PC-3 (cell line): ENCODE measurements at regions not wholly inside any gene's neighbourhood (a gene's known extent, or its start where the extent isn't known, plus 50 kb on each side); places are given as distances from the start of the nearest gene placed in this dataset.

Source experiments
- ATAC-seq: fragments of 200-7000 bp; cut with Tn5 transposase; 2 replicates; pipeline ENCODE4 v1.9.1; 2020; ENCODE audit warnings: mild to moderate bottlenecking, moderate library complexity
- BruUV-seq: library from RNA; stranded (reverse); fragments of 400-500 nt; replicated peaks from 2 replicates; lab custom pipeline; 2021; lab: Mats Ljungman, UMichigan
- CTCF ChIA-PET: fragments of 300-600 bp; sonication (Branson Sonifier 250); formaldehyde crosslinking; loops from one replicate; lab custom pipeline; 2022; ENCODE audit warnings: antibody characterized with exemption; lab: Charles Lee
- POLR2A ChIA-PET: fragments of 300-600 bp; sonication (Branson Sonifier 250); formaldehyde crosslinking; loops from one replicate; lab custom pipeline; 2022; ENCODE audit warnings: antibody characterized with exemption; ENCODE audit not compliant: unreplicated experiment; lab: Charles Lee
- DNase-seq: peaks from one replicate; pipeline ENCODE4 v3.0.0-alpha.2; 2015
- H2AFZ ChIP-seq: fragments of 300-600 bp; sonication (generic); 2 replicates; pipeline ENCODE4 v1.6.0; 2016; ENCODE audit warnings: antibody characterized with exemption, low read length
- H3F3A ChIP-seq: fragments of 300-600 bp; sonication (generic); one replicate; pipeline ENCODE4 v1.6.0; 2017; ENCODE audit warnings: antibody characterized with exemption, low read length, control low read depth, mild to moderate bottlenecking; ENCODE audit not compliant: unreplicated experiment
- H3K27ac ChIP-seq: fragments of 300-600 bp; sonication (generic); 2 replicates; pipeline ENCODE4 v1.5.1; 2016; ENCODE audit warnings: mild to moderate bottlenecking, low read length
- H3K27me3 ChIP-seq: fragments of 300-600 bp; sonication (generic); 2 replicates; pipeline ENCODE4 v1.6.1; 2016; ENCODE audit warnings: low read length, mixed read lengths
- H3K36me3 ChIP-seq: fragments of 300-600 bp; sonication (generic); 2 replicates; pipeline ENCODE4 v1.6.1; 2016; ENCODE audit warnings: low read depth, mixed run types, low read length, mixed read lengths
- H3K4me1 ChIP-seq: fragments of 300-600 bp; sonication (generic); 2 replicates; pipeline ENCODE4 v1.5.1; 2016; ENCODE audit warnings: low read length; ENCODE audit not compliant: insufficient read depth
- H3K4me2 ChIP-seq: fragments of 300-600 bp; sonication (generic); 2 replicates; pipeline ENCODE4 v1.6.0; 2016; ENCODE audit warnings: low read length
- H3K4me3 ChIP-seq: fragments of 300-600 bp; sonication (generic); 2 replicates; pipeline ENCODE4 v1.5.1; 2016; ENCODE audit warnings: mild to moderate bottlenecking, low read length, mixed read lengths
- H3K79me2 ChIP-seq: fragments of 300-600 bp; sonication (generic); 2 replicates; pipeline ENCODE4 v1.6.1; 2017; ENCODE audit warnings: low read length, mixed read lengths
- H3K9ac ChIP-seq: fragments of 300-600 bp; sonication (generic); 2 replicates; pipeline ENCODE4 v1.6.0; 2016; ENCODE audit warnings: mild to moderate bottlenecking, low read length
- H3K9me2 ChIP-seq: fragments of 300-600 bp; sonication (generic); replicated peaks from 2 replicates; pipeline ENCODE4 v1.6.1; 2016; ENCODE audit warnings: mixed run types, low read length, mixed read lengths
- H3K9me3 ChIP-seq: fragments of 300-600 bp; sonication (generic); 2 replicates; pipeline ENCODE4 v1.6.1; 2016; ENCODE audit warnings: low read length, mixed read lengths
- H4K20me1 ChIP-seq: fragments of 300-600 bp; sonication (generic); 2 replicates; pipeline ENCODE4 v1.6.1; 2016; ENCODE audit warnings: low read length, mixed read lengths
- EZH2 ChIP-seq: fragments of 300-600 bp; sonication (generic); IDR thresholded peaks from one replicate; pipeline ENCODE4 v1.6.1; 2017; ENCODE audit warnings: antibody characterized with exemption, mild to moderate bottlenecking, low read length; ENCODE audit not compliant: unreplicated experiment
- EZH2phosphoT487 ChIP-seq: fragments of 300-600 bp; sonication (generic); IDR thresholded peaks from 2 replicates; pipeline ENCODE4 v1.6.1; 2018; ENCODE audit warnings: mild to moderate bottlenecking, antibody characterized with exemption, low read length, borderline replicate concordance
- intact Hi-C: fragments of 100-400 bp; cut with micrococcal nuclease; formaldehyde crosslinking; loops from 2 replicates; pipeline ENCODE4 v1.9.0; 2023
- TF ChIP-seq, protein P1 (sequence below): fragments of 300-600 bp; sonication (generic); conservative IDR thresholded peaks from 2 replicates; pipeline ENCODE4 v1.5.1; 2017; ENCODE audit warnings: antibody characterized with exemption, low read depth, mild to moderate bottlenecking, low read length

DNA sequence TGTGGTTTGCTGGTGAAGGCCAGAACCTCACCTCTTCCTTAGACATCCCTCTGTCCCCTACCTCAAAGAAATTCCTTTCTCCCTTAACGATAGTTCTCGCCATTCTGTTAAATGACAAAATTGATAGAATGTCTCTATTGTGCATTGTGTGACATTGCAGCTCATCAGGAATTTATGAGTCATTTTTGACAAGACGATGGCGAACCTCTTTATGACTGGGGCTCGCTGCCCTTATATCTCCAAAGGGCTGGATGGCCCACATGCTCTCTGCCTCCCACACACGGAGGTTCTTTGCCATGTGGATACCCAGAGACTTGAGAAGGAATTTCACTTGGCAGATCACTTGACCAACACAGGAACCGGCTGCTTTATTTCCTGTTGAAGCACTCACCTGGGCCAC, 66.8 kb upstream of the RPS6KA2 start:
- CTCF ChIA-PET: no interaction called here
- Histone ChIP-seq H3K27me3 (no peaks in the 10 kb centered on the region), H3K27ac (no peak overlapping the region), H4K20me1 (no peaks in the 10 kb centered on the region), H3K4me1 (peaks cover 13% of the 10 kb centered on the region), H3F3A (no peaks in the 10 kb centered on the region), H2AFZ (no peak overlapping the region), H3K4me2 (no peak overlapping the region), H3K36me3 (no peaks in the 10 kb centered on the region), H3K4me3 (no peak overlapping the region), H3K9ac (no peak overlapping the region), H3K79me2 (no peaks in the 10 kb centered on the region), H3K9me2 (no peaks in the 10 kb centered on the region), H3K9me3 (no peaks in the 10 kb centered on the region)
- POLR2A ChIA-PET: no interaction called here
- intact Hi-C loops: no loop called here
- BruUV-seq: no TSS peak
- no peak for TF ChIP-seq EZH2phosphoT487
- ATAC-seq (no peak), DNase-seq (peak; percentile 17)

DNA sequence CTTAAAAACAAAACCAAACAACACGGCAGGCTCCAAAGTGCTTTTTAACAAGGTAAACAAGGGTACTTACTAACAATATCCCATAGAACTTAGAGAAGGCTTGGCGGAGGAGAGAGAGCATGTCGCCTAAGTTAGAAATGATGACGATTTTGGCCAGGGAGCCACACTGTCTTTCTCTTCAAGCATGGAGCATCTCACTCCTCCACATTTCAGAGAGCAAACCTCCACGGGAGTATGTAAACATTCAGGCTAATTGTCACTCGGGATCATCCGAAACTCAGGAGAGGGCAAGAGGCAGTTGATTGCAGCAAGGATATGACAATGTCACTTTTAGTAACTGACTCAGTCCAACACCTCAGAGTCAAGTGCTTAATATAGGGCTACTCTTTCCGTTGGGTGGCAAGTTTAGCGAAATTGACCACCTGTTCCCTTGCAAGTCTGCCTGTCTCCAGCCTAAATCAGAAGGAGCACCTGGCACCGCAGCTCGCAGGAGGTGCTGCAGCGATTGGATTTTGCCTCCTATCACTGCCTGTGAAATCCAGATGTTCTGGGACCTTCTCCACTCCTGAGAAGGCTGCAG, 65.8 kb upstream of the RPS6KA2 start:
- BruUV-seq: no TSS peak
- no peak for ATAC-seq

DNA sequence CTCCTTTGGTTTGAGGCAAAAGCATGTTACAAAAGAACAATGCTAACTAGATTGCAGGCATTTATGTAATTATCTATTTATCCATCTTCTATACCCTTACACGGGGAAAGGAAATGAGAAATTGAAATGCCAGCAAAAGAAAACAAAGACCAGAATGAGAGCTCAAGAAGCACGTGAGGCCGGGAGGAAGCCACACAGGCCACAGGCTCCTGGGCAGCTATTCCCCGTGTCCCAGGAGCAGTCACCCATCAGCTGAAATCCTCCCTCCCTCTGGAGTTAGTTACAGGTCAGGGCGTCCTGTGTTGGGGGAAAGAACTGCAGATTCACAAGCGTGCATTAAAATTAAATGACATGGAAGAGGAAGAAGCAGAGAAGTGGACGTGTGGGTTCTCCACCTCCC, 64.7 kb upstream of the RPS6KA2 start:
- H3K79me2 ChIP-seq: no peaks in the 10 kb centered on the region
- BruUV-seq: no TSS peak
- no peaks in the 10 kb centered on the region for H4K20me1 ChIP-seq
- no peaks in the 10 kb centered on the region for H3K9me3 ChIP-seq
- no peak for ATAC-seq
- no peak overlapping the region for H3K9ac ChIP-seq
- no peak overlapping the region for H2AFZ ChIP-seq
- no peaks in the 10 kb centered on the region for H3F3A ChIP-seq
- no peaks in the 10 kb centered on the region for H3K9me2 ChIP-seq
- intact Hi-C loops: no loop called here
- DNase-seq: no peak
- ChIA-PET CTCF (no interaction called here), POLR2A (no interaction called here)
- TF ChIP-seq EZH2phosphoT487: no peak
- no peak for TF ChIP-seq EZH2
- TF ChIP-seq, protein P1, sequence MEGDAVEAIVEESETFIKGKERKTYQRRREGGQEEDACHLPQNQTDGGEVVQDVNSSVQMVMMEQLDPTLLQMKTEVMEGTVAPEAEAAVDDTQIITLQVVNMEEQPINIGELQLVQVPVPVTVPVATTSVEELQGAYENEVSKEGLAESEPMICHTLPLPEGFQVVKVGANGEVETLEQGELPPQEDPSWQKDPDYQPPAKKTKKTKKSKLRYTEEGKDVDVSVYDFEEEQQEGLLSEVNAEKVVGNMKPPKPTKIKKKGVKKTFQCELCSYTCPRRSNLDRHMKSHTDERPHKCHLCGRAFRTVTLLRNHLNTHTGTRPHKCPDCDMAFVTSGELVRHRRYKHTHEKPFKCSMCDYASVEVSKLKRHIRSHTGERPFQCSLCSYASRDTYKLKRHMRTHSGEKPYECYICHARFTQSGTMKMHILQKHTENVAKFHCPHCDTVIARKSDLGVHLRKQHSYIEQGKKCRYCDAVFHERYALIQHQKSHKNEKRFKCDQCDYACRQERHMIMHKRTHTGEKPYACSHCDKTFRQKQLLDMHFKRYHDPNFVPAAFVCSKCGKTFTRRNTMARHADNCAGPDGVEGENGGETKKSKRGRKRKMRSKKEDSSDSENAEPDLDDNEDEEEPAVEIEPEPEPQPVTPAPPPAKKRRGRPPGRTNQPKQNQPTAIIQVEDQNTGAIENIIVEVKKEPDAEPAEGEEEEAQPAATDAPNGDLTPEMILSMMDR: no peak
- H3K36me3 ChIP-seq: no peaks in the 10 kb centered on the region
- no peak overlapping the region for H3K4me3 ChIP-seq
- H3K27me3 ChIP-seq: no peaks in the 10 kb centered on the region
- peak overlapping the region; percentile 57 for H3K4me2 ChIP-seq
- H3K4me1 ChIP-seq: peaks cover 13% of the 10 kb centered on the region
- peak overlapping the region; percentile 37 for H3K27ac ChIP-seq

More for the DNA sequence above, 65.8 kb upstream of the RPS6KA2 start:
- no peaks in the 10 kb centered on the region for H3F3A ChIP-seq
- POLR2A ChIA-PET: no interaction called here
- no peaks in the 10 kb centered on the region for H3K79me2 ChIP-seq
- no peak for TF ChIP-seq EZH2phosphoT487
- TF ChIP-seq EZH2: no peak
- TF ChIP-seq, protein P1: no peak
- no peaks in the 10 kb centered on the region for H3K27me3 ChIP-seq
- H2AFZ ChIP-seq: no peak overlapping the region
- no peak for DNase-seq
- CTCF ChIA-PET: no interaction called here
- no peaks in the 10 kb centered on the region for H4K20me1 ChIP-seq
- no peak overlapping the region for H3K4me3 ChIP-seq
- H3K9ac ChIP-seq: no peak overlapping the region
- H3K4me2 ChIP-seq: no peak overlapping the region
- H3K9me3 ChIP-seq: no peaks in the 10 kb centered on the region
- H3K4me1 ChIP-seq: peaks cover 13% of the 10 kb centered on the region
- no peaks in the 10 kb centered on the region for H3K9me2 ChIP-seq
- H3K27ac ChIP-seq: no peak overlapping the region
- H3K36me3 ChIP-seq: no peaks in the 10 kb centered on the region
- intact Hi-C loops: no loop called here
